ENCODE measurements at regions not wholly inside any gene's neighbourhood (a gene's known extent, or its start where the extent isn't known, plus 50 kb on each side); places are given as distances from the start of the nearest gene placed in this dataset.
A peak's percentile ranks its signal among the peaks of the same experiment; 100 is the strongest.

GRCh38 chr2:88815697-88816096, 124.2 kb downstream of the RPIA start:
- H3K27me3 ChIP-seq (ENCODE audit: control insufficient read depth, insufficient read depth, low read length) = no peaks in the 10 kb centered on the region
- no peaks in the 10 kb centered on the region for H3K36me3 ChIP-seq (ENCODE audit: control insufficient read depth, insufficient read depth, low read length)
- no peak overlapping the region for H3K27ac ChIP-seq (ENCODE audit: low read length)
- H3K4me3 ChIP-seq (ENCODE audit: low read length) = no peak overlapping the region
- peaks cover 4% of the 10 kb centered on the region for H3K9me3 ChIP-seq (ENCODE audit: control insufficient read depth, insufficient read depth, low read length)
- no peaks in the 10 kb centered on the region for H3K4me1 ChIP-seq (ENCODE audit: control insufficient read depth, insufficient read depth, low read length)
- DNase-seq (ENCODE audit: low read depth, low spot score) = no peak
- no CpG with 5 or more reads among the region's 2 CpGs for WGBS (ENCODE audit: insufficient coverage, insufficient read length)

GRCh38 chr2:88818381-88818780, 126.9 kb downstream of the RPIA start:
- WGBS (ENCODE audit: insufficient coverage, insufficient read length) = no CpG with 5 or more reads among the region's 1 CpG
- DNase-seq (ENCODE audit: low read depth, low spot score) = no peak
- Histone ChIP-seq H3K36me3 (ENCODE audit: control insufficient read depth, insufficient read depth, low read length) (no peaks in the 10 kb centered on the region), H3K9me3 (ENCODE audit: control insufficient read depth, insufficient read depth, low read length) (peaks cover 4% of the 10 kb centered on the region), H3K27me3 (ENCODE audit: control insufficient read depth, insufficient read depth, low read length) (no peaks in the 10 kb centered on the region), H3K27ac (ENCODE audit: low read length) (no peak overlapping the region), H3K4me3 (ENCODE audit: low read length) (no peak overlapping the region), H3K4me1 (ENCODE audit: control insufficient read depth, insufficient read depth, low read length) (no peaks in the 10 kb centered on the region)

- Histone ChIP-seq H3K27ac (ENCODE audit: low read length) (no peak overlapping the region), H3K27me3 (ENCODE audit: control insufficient read depth, insufficient read depth, low read length) (no peaks in the 10 kb centered on the region), H3K4me1 (ENCODE audit: control insufficient read depth, insufficient read depth, low read length) (no peaks in the 10 kb centered on the region), H3K4me3 (ENCODE audit: low read length) (no peak overlapping the region), H3K9me3 (ENCODE audit: control insufficient read depth, insufficient read depth, low read length) (no peaks in the 10 kb centered on the region; the same call in 1 of the 2 replicates), H3K36me3 (ENCODE audit: control insufficient read depth, insufficient read depth, low read length) (no peaks in the 10 kb centered on the region)
- no CpG with 5 or more reads among the region's 6 CpGs for WGBS (ENCODE audit: insufficient coverage, insufficient read length)
- no peak for DNase-seq (ENCODE audit: low read depth, low spot score)
Measured at GRCh38 chr2:88824951-88825350, 133.5 kb downstream of the RPIA start.

- H3K4me1 ChIP-seq (ENCODE audit: control insufficient read depth, insufficient read depth, low read length) = no peaks in the 10 kb centered on the region
Measured at GRCh38 chr2:88826399-88826798, 134.9 kb downstream of the RPIA start.

GRCh38 chr2:88827821-88828220, 136.3 kb downstream of the RPIA start:
- no peak for DNase-seq (ENCODE audit: low read depth, low spot score)
- Histone ChIP-seq H3K9me3 (ENCODE audit: control insufficient read depth, insufficient read depth, low read length) (no peaks in the 10 kb centered on the region), H3K4me3 (ENCODE audit: low read length) (no peak overlapping the region), H3K36me3 (ENCODE audit: control insufficient read depth, insufficient read depth, low read length) (no peaks in the 10 kb centered on the region), H3K4me1 (ENCODE audit: control insufficient read depth, insufficient read depth, low read length) (no peaks in the 10 kb centered on the region), H3K27me3 (ENCODE audit: control insufficient read depth, insufficient read depth, low read length) (no peaks in the 10 kb centered on the region), H3K27ac (ENCODE audit: low read length) (no peak overlapping the region)
- no CpG with 5 or more reads among the region's 6 CpGs for WGBS (ENCODE audit: insufficient coverage, insufficient read length)

More at GRCh38 chr2:88826399-88826798, 134.9 kb downstream of the RPIA start:
- H3K36me3 ChIP-seq (ENCODE audit: control insufficient read depth, insufficient read depth, low read length) = no peaks in the 10 kb centered on the region
- no peaks in the 10 kb centered on the region for H3K27me3 ChIP-seq (ENCODE audit: control insufficient read depth, insufficient read depth, low read length)
- no peaks in the 10 kb centered on the region; the same call in 1 of the 2 replicates for H3K9me3 ChIP-seq (ENCODE audit: control insufficient read depth, insufficient read depth, low read length)
- H3K27ac ChIP-seq (ENCODE audit: low read length) = no peak overlapping the region
- DNase-seq (ENCODE audit: low read depth, low spot score) = no peak
- no CpG with 5 or more reads among the region's 4 CpGs for WGBS (ENCODE audit: insufficient coverage, insufficient read length)
- no peak overlapping the region for H3K4me3 ChIP-seq (ENCODE audit: low read length)

GRCh38 chr2:88828397-88829137, 137.1 kb downstream of the RPIA start:
- H3K9me3 ChIP-seq (ENCODE audit: control insufficient read depth, insufficient read depth, low read length) = no peaks in the 10 kb centered on the region
- no peak overlapping the region for H3K4me3 ChIP-seq (ENCODE audit: low read length)
- no peak for DNase-seq (ENCODE audit: low read depth, low spot score)
- H3K4me1 ChIP-seq (ENCODE audit: control insufficient read depth, insufficient read depth, low read length) = no peaks in the 10 kb centered on the region
- WGBS (ENCODE audit: insufficient coverage, insufficient read length) = no CpG with 5 or more reads among the region's 13 CpGs
- H3K27me3 ChIP-seq (ENCODE audit: control insufficient read depth, insufficient read depth, low read length) = no peaks in the 10 kb centered on the region
- H3K27ac ChIP-seq (ENCODE audit: low read length) = no peak overlapping the region
- no peaks in the 10 kb centered on the region for H3K36me3 ChIP-seq (ENCODE audit: control insufficient read depth, insufficient read depth, low read length)

GRCh38 chr2:88829607-88830463, 138.4 kb downstream of the RPIA start:
- no peak overlapping the region for H3K27ac ChIP-seq (ENCODE audit: low read length)
- no peaks in the 10 kb centered on the region for H3K27me3 ChIP-seq (ENCODE audit: control insufficient read depth, insufficient read depth, low read length)
- H3K4me3 ChIP-seq (ENCODE audit: low read length) = no peak overlapping the region
- DNase-seq (ENCODE audit: low read depth, low spot score) = no peak
- no peaks in the 10 kb centered on the region for H3K36me3 ChIP-seq (ENCODE audit: control insufficient read depth, insufficient read depth, low read length)
- WGBS (ENCODE audit: insufficient coverage, insufficient read length) = no CpG with 5 or more reads among the region's 5 CpGs
- H3K9me3 ChIP-seq (ENCODE audit: control insufficient read depth, insufficient read depth, low read length) = no peaks in the 10 kb centered on the region
- H3K4me1 ChIP-seq (ENCODE audit: control insufficient read depth, insufficient read depth, low read length) = no peaks in the 10 kb centered on the region

- H3K9me3 ChIP-seq (ENCODE audit: control insufficient read depth, insufficient read depth, low read length) = no peaks in the 10 kb centered on the region
- no peaks in the 10 kb centered on the region for H3K27me3 ChIP-seq (ENCODE audit: control insufficient read depth, insufficient read depth, low read length)
- DNase-seq (ENCODE audit: low read depth, low spot score) = no peak
- H3K36me3 ChIP-seq (ENCODE audit: control insufficient read depth, insufficient read depth, low read length) = no peaks in the 10 kb centered on the region
- WGBS (ENCODE audit: insufficient coverage, insufficient read length) = 100% methylated on average over 2 of the region's 6 CpGs
- H3K4me3 ChIP-seq (ENCODE audit: low read length) = no peak overlapping the region
- no peak overlapping the region for H3K27ac ChIP-seq (ENCODE audit: low read length)
- H3K4me1 ChIP-seq (ENCODE audit: control insufficient read depth, insufficient read depth, low read length) = no peaks in the 10 kb centered on the region
Measured at GRCh38 chr2:88831071-88831791, 139.8 kb downstream of the RPIA start.

GRCh38 chr2:88831792-88832248, 140.3 kb downstream of the RPIA start:
- peak; percentile 43 for DNase-seq (ENCODE audit: low read depth, low spot score)
- no peaks in the 10 kb centered on the region for H3K4me1 ChIP-seq (ENCODE audit: control insufficient read depth, insufficient read depth, low read length)
- no peak overlapping the region for H3K27ac ChIP-seq (ENCODE audit: low read length)
- no CpG with 5 or more reads among the region's 7 CpGs for WGBS (ENCODE audit: insufficient coverage, insufficient read length)
- H3K27me3 ChIP-seq (ENCODE audit: control insufficient read depth, insufficient read depth, low read length) = no peaks in the 10 kb centered on the region
- H3K9me3 ChIP-seq (ENCODE audit: control insufficient read depth, insufficient read depth, low read length) = no peaks in the 10 kb centered on the region; the same call in 1 of the 2 replicates
- H3K36me3 ChIP-seq (ENCODE audit: control insufficient read depth, insufficient read depth, low read length) = no peaks in the 10 kb centered on the region
- H3K4me3 ChIP-seq (ENCODE audit: low read length) = no peak overlapping the region

GRCh38 chr2:88832311-88832991, 141.0 kb downstream of the RPIA start:
- no peak for DNase-seq (ENCODE audit: low read depth, low spot score)
- Histone ChIP-seq H3K36me3 (ENCODE audit: control insufficient read depth, insufficient read depth, low read length) (no peaks in the 10 kb centered on the region), H3K4me3 (ENCODE audit: low read length) (no peak overlapping the region), H3K27me3 (ENCODE audit: control insufficient read depth, insufficient read depth, low read length) (no peaks in the 10 kb centered on the region), H3K4me1 (ENCODE audit: control insufficient read depth, insufficient read depth, low read length) (no peaks in the 10 kb centered on the region), H3K9me3 (ENCODE audit: control insufficient read depth, insufficient read depth, low read length) (no peaks in the 10 kb centered on the region; the same call in 1 of the 2 replicates), H3K27ac (ENCODE audit: low read length) (no peak overlapping the region)
- WGBS (ENCODE audit: insufficient coverage, insufficient read length) = no CpG with 5 or more reads among the region's 8 CpGs

Data from iPS DF 6.9 (cell line).